22Rv1 (cell line): ENCODE measurements at regions not wholly inside any gene's neighbourhood (a gene's known extent, or its start where the extent isn't known, plus 50 kb on each side); places are given as distances from the start of the nearest gene placed in this dataset.
A peak's percentile ranks its signal among the peaks of the same experiment; 100 is the strongest.

Source experiments
- H3K27ac ChIP-seq: fragments of 450-650 bp; 2 replicates; pipeline ENCODE4 v1.5.1; 2017
- CTCF ChIP-seq: fragments of 450-650 bp; IDR thresholded peaks from 2 replicates; pipeline ENCODE4 v1.5.1; 2017; ENCODE audit warnings: mild to moderate bottlenecking
- ZFX ChIP-seq: fragments of 450-650 bp; IDR thresholded peaks from 2 replicates; pipeline ENCODE4 v1.6.1; 2017; ENCODE audit warnings: antibody characterized with exemption, borderline replicate concordance

- TF ChIP-seq ZFX: no peak
- no peak for TF ChIP-seq CTCF
- H3K27ac ChIP-seq: no peak overlapping the region
Observed at GRCh38 chr1:221946768-221947167, 204.9 kb upstream of the DUSP10 start.

GRCh38 chr1:221945669-221946068 is 203.8 kb upstream of the DUSP10 start:
- H3K27ac ChIP-seq: no peak overlapping the region
- TF ChIP-seq ZFX (no peak), CTCF (peak; percentile 25)

- H3K27ac ChIP-seq: no peak overlapping the region
- TF ChIP-seq CTCF (no peak), ZFX (no peak)
Observed at GRCh38 chr1:221944247-221944870, 202.5 kb upstream of the DUSP10 start.

- TF ChIP-seq CTCF (no peak), ZFX (no peak)
- no peak overlapping the region for H3K27ac ChIP-seq
Observed at GRCh38 chr1:221940631-221941030, 198.7 kb upstream of the DUSP10 start.

GRCh38 chr1:221939607-221940006 is 197.7 kb upstream of the DUSP10 start:
- no peak overlapping the region for H3K27ac ChIP-seq
- no peak for TF ChIP-seq CTCF
- TF ChIP-seq ZFX: no peak

GRCh38 chr1:221937155-221937953 is 195.5 kb upstream of the DUSP10 start:
- no peak for TF ChIP-seq CTCF
- no peak overlapping the region for H3K27ac ChIP-seq

GRCh38 chr1:221933814-221934213 is 191.9 kb upstream of the DUSP10 start:
- TF ChIP-seq CTCF (no peak), ZFX (no peak)

More at GRCh38 chr1:221933814-221934213, 191.9 kb upstream of the DUSP10 start:
- no peak overlapping the region for H3K27ac ChIP-seq
